NCI-H1048 (cell line): ENCODE measurements at regions not wholly inside any gene's neighbourhood (a gene's known extent, or its start where the extent isn't known, plus 50 kb on each side); places are given as distances from the start of the nearest gene placed in this dataset.

ENCODE experiments used
- DNase-seq: peaks from one replicate; lab custom pipeline; 2025; lab: John Stamatoyannopoulos, UW

- DNase-seq, result no peak
Observed at GRCh38 chr1:56355422-56355821, 223.9 kb downstream of the PLPP3 start.

GRCh38 chr1:56345831-56346230 lies 233.5 kb downstream of the PLPP3 start:
- no peak for DNase-seq

GRCh38 chr1:56340977-56341376 lies 238.4 kb downstream of the PLPP3 start:
- no peak for DNase-seq

- DNase-seq, result no peak
Observed at GRCh38 chr1:56339786-56340465, 239.4 kb downstream of the PLPP3 start.

- no peak for DNase-seq
Observed at GRCh38 chr1:56339093-56339492, 240.3 kb downstream of the PLPP3 start.

- no peak for DNase-seq
Observed at GRCh38 chr1:56336982-56337381, 242.4 kb downstream of the PLPP3 start.

GRCh38 chr1:56335394-56335793 lies 244.0 kb downstream of the PLPP3 start:
- DNase-seq, result no peak

- DNase-seq, result no peak
Observed at GRCh38 chr1:56334047-56334446, 245.3 kb downstream of the PLPP3 start.

GRCh38 chr1:56333461-56333860 lies 245.9 kb downstream of the PLPP3 start:
- DNase-seq, result no peak

GRCh38 chr1:56331892-56332567 lies 247.3 kb downstream of the PLPP3 start:
- DNase-seq, result no peak

GRCh38 chr1:56331207-56331891 lies 248.0 kb downstream of the PLPP3 start:
- DNase-seq, result no peak

- no peak for DNase-seq
Observed at GRCh38 chr1:56330391-56331026, 248.9 kb downstream of the PLPP3 start.

GRCh38 chr1:56329970-56330369 lies 249.4 kb downstream of the PLPP3 start:
- no peak for DNase-seq

- no peak for DNase-seq
Observed at GRCh38 chr1:56327195-56327594, 252.2 kb downstream of the PLPP3 start.

GRCh38 chr1:56326056-56326455 lies 253.3 kb downstream of the PLPP3 start:
- DNase-seq, result no peak

- DNase-seq, result no peak
Observed at GRCh38 chr1:56324504-56324903, 254.9 kb downstream of the PLPP3 start.

GRCh38 chr1:56322211-56322610 lies 257.2 kb downstream of the PLPP3 start:
- DNase-seq, result no peak

- DNase-seq, result no peak
Observed at GRCh38 chr1:56321150-56321490, 258.2 kb downstream of the PLPP3 start.

GRCh38 chr1:56320464-56321149 lies 258.8 kb downstream of the PLPP3 start:
- DNase-seq, result no peak

GRCh38 chr1:56317722-56318121 lies 261.6 kb downstream of the PLPP3 start:
- DNase-seq, result no peak

- DNase-seq, result no peak
Observed at GRCh38 chr1:56315293-56315942, 263.9 kb downstream of the PLPP3 start.

GRCh38 chr1:56313560-56313959 lies 265.8 kb downstream of the PLPP3 start:
- DNase-seq, result no peak
